ENCODE measurements at regions not wholly inside any gene's neighbourhood (a gene's known extent, or its start where the extent isn't known, plus 50 kb on each side); places are given as distances from the start of the nearest gene placed in this dataset.

- no peaks in the 10 kb centered on the region for H3K27me3 ChIP-seq
- H3K4me1 ChIP-seq = no peaks in the 10 kb centered on the region
- no peak for DNase-seq (ENCODE audit: low spot score in 2 of 2)
- H3K36me3 ChIP-seq = no peaks in the 10 kb centered on the region
- no peak overlapping the region for H3K27ac ChIP-seq
- TF ChIP-seq CTCF (IDR thresholded peaks at IDR 0.05) = no peak
- no peaks in the 10 kb centered on the region for H3K9me3 ChIP-seq
- intact Hi-C loops (cut with DNase I) = no loop called here
- no peak overlapping the region for H3K4me3 ChIP-seq
These were observed 84.4 kb upstream of the RGMA start for GRCh38 chr15:93173369-93173768.

GRCh38 chr15:93171476-93171875 is 82.5 kb upstream of the RGMA start:
- DNase-seq (ENCODE audit: low spot score in 2 of 2) = no peak
- H3K27ac ChIP-seq = no peak overlapping the region
- TF ChIP-seq CTCF (IDR thresholded peaks at IDR 0.05) = no peak
- intact Hi-C loops (cut with DNase I) = no loop called here
- H3K9me3 ChIP-seq = no peaks in the 10 kb centered on the region
- H3K4me1 ChIP-seq = no peaks in the 10 kb centered on the region
- no peaks in the 10 kb centered on the region for H3K36me3 ChIP-seq
- no peaks in the 10 kb centered on the region for H3K27me3 ChIP-seq
- H3K4me3 ChIP-seq = no peak overlapping the region

- H3K4me1 ChIP-seq = no peaks in the 10 kb centered on the region
- no peaks in the 10 kb centered on the region for H3K27me3 ChIP-seq
- H3K4me3 ChIP-seq = no peak overlapping the region
- intact Hi-C loops (cut with DNase I) = no loop called here
- H3K27ac ChIP-seq = no peak overlapping the region
- DNase-seq (ENCODE audit: low spot score in 2 of 2) = no peak
- TF ChIP-seq CTCF (IDR thresholded peaks at IDR 0.05) = no peak
- no peaks in the 10 kb centered on the region for H3K9me3 ChIP-seq
- no peaks in the 10 kb centered on the region for H3K36me3 ChIP-seq
These were observed 81.3 kb upstream of the RGMA start for GRCh38 chr15:93170329-93170728.

GRCh38 chr15:93168910-93169309 is 79.9 kb upstream of the RGMA start:
- no peak overlapping the region for H3K27ac ChIP-seq

GRCh38 chr15:93167291-93167690 is 78.3 kb upstream of the RGMA start:
- DNase-seq (ENCODE audit: low spot score in 2 of 2) = no peak
- no peaks in the 10 kb centered on the region for H3K36me3 ChIP-seq
- H3K27me3 ChIP-seq = no peaks in the 10 kb centered on the region
- H3K27ac ChIP-seq = no peak overlapping the region
- H3K4me3 ChIP-seq = no peak overlapping the region
- H3K4me1 ChIP-seq = no peaks in the 10 kb centered on the region
- intact Hi-C loops (cut with DNase I) = no loop called here
- no peak for TF ChIP-seq CTCF (IDR thresholded peaks at IDR 0.05)
- H3K9me3 ChIP-seq = no peaks in the 10 kb centered on the region

More at GRCh38 chr15:93168910-93169309, 79.9 kb upstream of the RGMA start:
- Histone ChIP-seq H3K27me3 (no peaks in the 10 kb centered on the region), H3K4me3 (no peak overlapping the region), H3K4me1 (no peaks in the 10 kb centered on the region), H3K9me3 (no peaks in the 10 kb centered on the region), H3K36me3 (no peaks in the 10 kb centered on the region)
- TF ChIP-seq CTCF (IDR thresholded peaks at IDR 0.05) = no peak
- DNase-seq (ENCODE audit: low spot score in 2 of 2) = no peak
- intact Hi-C loops (cut with DNase I) = no loop called here

GRCh38 chr15:93166675-93167074 is 77.7 kb upstream of the RGMA start:
- H3K36me3 ChIP-seq = no peaks in the 10 kb centered on the region
- no peaks in the 10 kb centered on the region for H3K4me1 ChIP-seq
- no peak overlapping the region for H3K27ac ChIP-seq
- H3K9me3 ChIP-seq = no peaks in the 10 kb centered on the region
- H3K27me3 ChIP-seq = no peaks in the 10 kb centered on the region
- intact Hi-C loops (cut with DNase I) = no loop called here
- TF ChIP-seq CTCF (IDR thresholded peaks at IDR 0.05) = no peak
- DNase-seq (ENCODE audit: low spot score in 2 of 2) = no peak
- no peak overlapping the region for H3K4me3 ChIP-seq

All from ascending aorta (tissue), 2 donors.